MM.1S (cell line): ENCODE measurements at regions not wholly inside any gene's neighbourhood (a gene's known extent, or its start where the extent isn't known, plus 50 kb on each side); places are given as distances from the start of the nearest gene placed in this dataset.

Experiments used
- EZH2phosphoT487 ChIP-seq: fragments of 300-600 bp; sonication (generic); IDR thresholded peaks from 2 replicates; pipeline ENCODE4 v1.6.1; 2018; ENCODE audit warnings: antibody characterized with exemption, low read length
- TF ChIP-seq, protein P1 (sequence below): fragments of 300-600 bp; sonication (generic); IDR thresholded peaks from 2 replicates; pipeline ENCODE4 v1.5.1; 2016; ENCODE audit warnings: antibody characterized with exemption, low read length, mixed read lengths

DNA sequence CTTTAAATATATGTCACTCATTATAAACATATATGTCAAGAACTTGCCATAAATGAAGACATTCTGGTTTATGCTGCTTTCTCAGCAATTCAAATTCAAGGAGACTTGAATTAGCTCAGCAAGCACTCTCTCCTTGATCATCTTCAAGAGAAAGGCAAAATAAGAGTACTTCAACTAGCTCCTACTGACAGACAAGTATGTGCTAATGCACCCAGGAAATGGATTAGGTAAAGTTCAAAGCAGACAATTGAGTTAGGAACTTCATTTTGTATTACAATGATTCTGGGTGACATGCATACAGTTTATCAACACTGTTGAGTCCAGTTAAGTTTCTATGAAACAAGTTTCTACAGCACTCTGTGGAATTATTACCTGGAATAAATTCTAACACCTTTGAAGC is 455.9 kb upstream of the USP15 start:
- TF ChIP-seq, protein P1, sequence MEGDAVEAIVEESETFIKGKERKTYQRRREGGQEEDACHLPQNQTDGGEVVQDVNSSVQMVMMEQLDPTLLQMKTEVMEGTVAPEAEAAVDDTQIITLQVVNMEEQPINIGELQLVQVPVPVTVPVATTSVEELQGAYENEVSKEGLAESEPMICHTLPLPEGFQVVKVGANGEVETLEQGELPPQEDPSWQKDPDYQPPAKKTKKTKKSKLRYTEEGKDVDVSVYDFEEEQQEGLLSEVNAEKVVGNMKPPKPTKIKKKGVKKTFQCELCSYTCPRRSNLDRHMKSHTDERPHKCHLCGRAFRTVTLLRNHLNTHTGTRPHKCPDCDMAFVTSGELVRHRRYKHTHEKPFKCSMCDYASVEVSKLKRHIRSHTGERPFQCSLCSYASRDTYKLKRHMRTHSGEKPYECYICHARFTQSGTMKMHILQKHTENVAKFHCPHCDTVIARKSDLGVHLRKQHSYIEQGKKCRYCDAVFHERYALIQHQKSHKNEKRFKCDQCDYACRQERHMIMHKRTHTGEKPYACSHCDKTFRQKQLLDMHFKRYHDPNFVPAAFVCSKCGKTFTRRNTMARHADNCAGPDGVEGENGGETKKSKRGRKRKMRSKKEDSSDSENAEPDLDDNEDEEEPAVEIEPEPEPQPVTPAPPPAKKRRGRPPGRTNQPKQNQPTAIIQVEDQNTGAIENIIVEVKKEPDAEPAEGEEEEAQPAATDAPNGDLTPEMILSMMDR, result no peak
- no peak for TF ChIP-seq EZH2phosphoT487
